ENCODE measurements at regions not wholly inside any gene's neighbourhood (a gene's known extent, or its start where the extent isn't known, plus 50 kb on each side); places are given as distances from the start of the nearest gene placed in this dataset.
"Not testable (repeated sequence)": the region's sequence is repeated elsewhere in the genome, so short reads cannot be mapped to it uniquely, and the experiment has no call there.

DNA sequence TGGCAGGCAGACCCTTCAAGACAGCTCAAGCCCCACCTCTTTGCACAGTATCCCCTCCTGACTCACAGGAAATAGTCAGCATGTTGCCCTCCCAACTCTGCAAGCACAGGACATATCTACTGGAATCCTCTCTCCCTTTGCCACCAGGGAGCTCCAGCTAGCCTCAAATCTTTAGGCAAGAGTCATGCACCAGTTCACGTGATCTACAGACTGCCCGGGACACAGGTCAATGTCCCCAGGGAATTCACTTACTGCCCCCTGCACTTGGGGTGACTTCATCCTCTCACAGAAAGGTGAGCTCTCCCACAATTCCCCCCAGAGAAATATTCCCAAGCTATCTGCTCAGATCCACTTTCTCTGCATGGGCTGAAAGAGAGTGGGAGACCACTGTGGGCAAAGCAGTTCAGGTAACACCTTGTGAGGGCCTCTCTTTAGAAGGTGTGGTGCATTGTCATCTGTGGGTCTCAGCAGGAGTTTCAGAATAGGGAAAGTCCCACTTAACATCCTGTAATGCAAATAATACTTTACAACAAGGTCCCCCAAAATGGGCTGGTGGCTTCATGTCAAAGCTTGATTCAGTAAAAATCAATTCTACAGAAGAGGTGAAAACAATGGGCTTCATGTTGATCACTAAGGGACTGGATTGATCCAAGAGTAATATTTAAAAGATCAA lies 129.9 kb downstream of the NOC3L start:
- no peak for DNase-seq (ENCODE audit: low read depth in 1 of 2, low spot score in 1 of 2)
- TF ChIP-seq JUND (IDR thresholded peaks at IDR 0.05; ENCODE audit: low read depth), result no peak
- in situ Hi-C loops (cut with HindIII; ENCODE audit: low pct_unique_long_range_greater_than_20kb, low sequenced_read_pairs), result no loop called here

GRCh38 chr10:94235461-94235860 lies 127.3 kb downstream of the NOC3L start:
- TF ChIP-seq JUND (IDR thresholded peaks at IDR 0.05; ENCODE audit: low read depth), result no peak
- in situ Hi-C loops (cut with HindIII; ENCODE audit: low pct_unique_long_range_greater_than_20kb, low sequenced_read_pairs), result no loop called here
- DNase-seq (ENCODE audit: low read depth in 1 of 2, low spot score in 1 of 2), result no peak

GRCh38 chr10:94238006-94238617 lies 124.6 kb downstream of the NOC3L start:
- in situ Hi-C loops (cut with HindIII; ENCODE audit: low pct_unique_long_range_greater_than_20kb, low sequenced_read_pairs), result no loop called here
- TF ChIP-seq JUND (IDR thresholded peaks at IDR 0.05; ENCODE audit: low read depth), result no peak
- DNase-seq (ENCODE audit: low read depth in 1 of 2, low spot score in 1 of 2), result no peak

DNA sequence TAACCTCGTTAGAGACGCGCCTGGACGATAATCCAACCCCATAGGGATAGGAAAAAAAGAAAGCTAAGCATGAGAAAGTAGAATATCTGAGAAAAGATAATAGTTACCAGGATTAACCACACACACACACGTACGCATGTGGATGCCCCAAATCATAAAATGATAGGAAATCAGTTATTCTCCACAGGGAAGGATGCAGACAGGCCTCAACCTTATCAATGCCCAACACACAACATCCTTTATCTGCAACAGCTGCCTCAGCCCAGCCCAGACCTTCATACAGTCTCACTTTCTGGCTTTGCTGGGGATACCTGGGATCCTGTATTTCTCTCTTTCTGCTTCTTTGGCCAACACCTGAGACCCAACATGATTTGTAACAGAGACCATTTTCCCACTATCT lies 123.0 kb downstream of the NOC3L start:
- DNase-seq (ENCODE audit: low read depth in 1 of 2, low spot score in 1 of 2), result no peak
- in situ Hi-C loops (cut with HindIII; ENCODE audit: low pct_unique_long_range_greater_than_20kb, low sequenced_read_pairs), result no loop called here
- no peak for TF ChIP-seq JUND (IDR thresholded peaks at IDR 0.05; ENCODE audit: low read depth)

- in situ Hi-C loops (cut with HindIII; ENCODE audit: low pct_unique_long_range_greater_than_20kb, low sequenced_read_pairs), result no loop called here
- no peak for DNase-seq (ENCODE audit: low read depth in 1 of 2, low spot score in 1 of 2)
- TF ChIP-seq JUND (IDR thresholded peaks at IDR 0.05; ENCODE audit: low read depth), result no peak
These were observed 122.2 kb downstream of the NOC3L start for GRCh38 chr10:94240491-94240890.

GRCh38 chr10:94240901-94241300 lies 121.8 kb downstream of the NOC3L start:
- no peak for TF ChIP-seq JUND (IDR thresholded peaks at IDR 0.05; ENCODE audit: low read depth)
- no peak for DNase-seq (ENCODE audit: low read depth in 1 of 2, low spot score in 1 of 2)
- in situ Hi-C loops (cut with HindIII; ENCODE audit: low pct_unique_long_range_greater_than_20kb, low sequenced_read_pairs), result no loop called here

GRCh38 chr10:94251098-94251497 lies 111.6 kb downstream of the NOC3L start:
- TF ChIP-seq JUND (IDR thresholded peaks at IDR 0.05; ENCODE audit: low read depth), result no peak
- DNase-seq (ENCODE audit: low read depth in 1 of 2, low spot score in 1 of 2), result no peak
- in situ Hi-C loops (cut with HindIII; ENCODE audit: low pct_unique_long_range_greater_than_20kb, low sequenced_read_pairs), result no loop called here

- TF ChIP-seq JUND (IDR thresholded peaks at IDR 0.05; ENCODE audit: low read depth), result no peak
- in situ Hi-C loops (cut with HindIII; ENCODE audit: low pct_unique_long_range_greater_than_20kb, low sequenced_read_pairs), result no loop called here
- DNase-seq (ENCODE audit: low read depth in 1 of 2, low spot score in 1 of 2), result no peak
These were observed 111.2 kb downstream of the NOC3L start for GRCh38 chr10:94251568-94251967.

GRCh38 chr10:94257407-94257806 lies 105.3 kb downstream of the NOC3L start:
- in situ Hi-C loops (cut with HindIII; ENCODE audit: low pct_unique_long_range_greater_than_20kb, low sequenced_read_pairs); DNase-seq (ENCODE audit: low read depth in 1 of 2, low spot score in 1 of 2): not testable (repeated sequence)

- in situ Hi-C loops (cut with HindIII; ENCODE audit: low pct_unique_long_range_greater_than_20kb, low sequenced_read_pairs), result no loop called here
- TF ChIP-seq JUND (IDR thresholded peaks at IDR 0.05; ENCODE audit: low read depth), result no peak
- DNase-seq (ENCODE audit: low read depth in 1 of 2, low spot score in 1 of 2), result no peak
These were observed 102.3 kb downstream of the NOC3L start for GRCh38 chr10:94260455-94260854.

DNA sequence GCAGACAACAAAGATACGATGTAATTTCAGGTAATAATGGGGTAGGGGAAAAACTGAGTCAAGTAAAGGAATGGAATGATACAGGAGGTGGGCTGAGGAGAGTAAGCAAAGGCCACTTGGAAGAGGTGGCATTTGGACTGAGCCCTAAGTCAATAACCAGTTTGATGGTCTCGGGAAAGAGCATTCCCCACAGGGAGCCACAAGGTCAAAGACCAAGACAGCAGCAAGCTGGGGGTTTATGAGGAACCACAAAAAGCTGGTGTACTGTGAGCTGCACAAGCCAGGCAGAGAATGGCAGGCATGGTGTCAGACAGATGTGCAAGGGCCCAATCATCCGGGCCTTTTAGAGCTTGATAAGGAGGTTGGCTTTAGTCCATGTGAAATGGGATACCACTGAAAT lies 98.7 kb downstream of the NOC3L start:
- in situ Hi-C loops (cut with HindIII; ENCODE audit: low pct_unique_long_range_greater_than_20kb, low sequenced_read_pairs), result no loop called here
- no peak for TF ChIP-seq JUND (IDR thresholded peaks at IDR 0.05; ENCODE audit: low read depth)
- no peak for DNase-seq (ENCODE audit: low read depth in 1 of 2, low spot score in 1 of 2)

DNA sequence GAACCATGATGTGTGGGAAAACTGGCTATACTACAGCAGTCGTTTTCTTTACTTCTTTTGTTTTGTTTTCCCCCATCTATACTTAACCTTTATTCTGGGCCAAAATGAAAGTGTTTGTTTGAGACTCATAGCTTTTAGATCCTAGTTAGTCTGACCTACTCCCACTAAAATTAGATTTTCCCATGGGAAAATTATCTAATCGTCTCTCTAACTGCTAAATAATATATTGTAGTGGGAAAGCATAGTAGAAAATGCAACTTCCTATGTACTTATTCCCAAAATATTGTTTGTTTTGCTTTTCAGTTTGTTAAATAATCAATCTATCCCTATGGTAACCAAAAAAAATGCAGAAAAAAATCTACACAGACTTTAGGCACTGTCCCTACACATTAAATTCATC lies 96.6 kb downstream of the NOC3L start:
- in situ Hi-C loops (cut with HindIII; ENCODE audit: low pct_unique_long_range_greater_than_20kb, low sequenced_read_pairs), result no loop called here
- TF ChIP-seq JUND (IDR thresholded peaks at IDR 0.05; ENCODE audit: low read depth), result no peak
- no peak for DNase-seq (ENCODE audit: low read depth in 1 of 2, low spot score in 1 of 2)

DNA sequence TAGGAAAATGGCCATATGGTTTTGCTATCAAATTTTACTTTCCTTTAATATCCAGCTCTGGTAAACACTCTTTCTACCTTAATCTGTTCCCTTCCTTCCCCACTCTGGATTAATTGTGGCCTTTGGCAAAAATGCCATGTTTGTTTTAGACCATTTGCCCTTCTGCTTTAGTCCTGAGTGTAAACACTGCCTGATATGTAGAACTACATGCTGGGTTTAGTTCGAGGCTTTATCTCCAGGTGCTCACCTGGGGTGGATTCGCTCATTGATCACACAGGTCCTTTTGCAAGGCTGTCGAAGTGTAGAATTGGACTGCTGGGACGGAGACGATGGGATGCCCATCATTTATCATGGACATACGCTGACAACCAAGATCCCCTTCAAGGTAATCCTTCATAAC lies 94.1 kb downstream of the NOC3L start:
- in situ Hi-C loops (cut with HindIII; ENCODE audit: low pct_unique_long_range_greater_than_20kb, low sequenced_read_pairs), result no loop called here
- DNase-seq (ENCODE audit: low read depth in 1 of 2, low spot score in 1 of 2), result no peak
- no peak for TF ChIP-seq JUND (IDR thresholded peaks at IDR 0.05; ENCODE audit: low read depth)

Measured in T47D (cell line).